Fibroblast of skin of scalp (primary cell): ENCODE measurements at regions not wholly inside any gene's neighbourhood (a gene's known extent, or its start where the extent isn't known, plus 50 kb on each side); places are given as distances from the start of the nearest gene placed in this dataset.
"Not testable (repeated sequence)": the region's sequence is repeated elsewhere in the genome, so short reads cannot be mapped to it uniquely, and the experiment has no call there.

Source experiments
- DNase-seq: peaks from one replicate; pipeline ENCODE4 v3.0.0-alpha.2; 2013

- DNase-seq: no peak
These were observed 424.4 kb upstream of the PMFBP1 start for GRCh38 chr16:72596373-72596772.

DNA sequence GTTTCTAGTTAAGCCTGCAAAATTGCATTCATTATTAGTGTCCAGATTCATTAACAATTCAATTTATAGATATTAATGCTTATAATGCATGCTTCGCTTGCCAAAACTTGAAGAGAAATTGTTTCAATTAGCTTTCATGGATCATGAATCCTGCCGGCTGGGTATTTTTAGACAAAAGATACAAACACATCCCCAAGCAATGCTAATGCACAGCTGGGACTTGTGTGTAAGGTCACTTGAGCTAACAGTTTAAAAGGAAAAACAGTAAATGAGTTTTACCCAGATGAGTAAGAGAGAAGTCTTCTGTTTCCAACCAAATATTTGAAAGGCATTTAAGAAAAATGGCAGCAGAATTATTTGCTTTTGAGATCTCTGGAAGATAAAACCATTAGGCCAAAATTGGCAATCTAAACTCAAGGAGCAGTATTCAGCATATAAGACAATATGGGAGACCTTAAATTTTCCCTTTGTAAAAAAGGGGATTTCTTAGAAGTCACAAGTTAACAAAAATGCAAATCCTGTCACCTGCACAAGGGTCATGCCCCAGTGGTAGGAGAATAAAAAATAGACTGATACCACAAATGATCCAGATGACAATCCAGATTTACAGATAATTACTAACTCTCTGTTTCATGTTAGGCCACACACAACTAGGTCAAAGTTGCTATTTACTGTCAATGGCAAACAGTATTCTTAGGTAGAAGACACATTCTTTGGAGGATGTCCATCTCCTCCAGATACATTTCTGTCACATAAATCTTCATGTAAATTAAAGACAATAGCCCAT lies 418.4 kb upstream of the PMFBP1 start:
- peak; percentile 61 for DNase-seq

DNA sequence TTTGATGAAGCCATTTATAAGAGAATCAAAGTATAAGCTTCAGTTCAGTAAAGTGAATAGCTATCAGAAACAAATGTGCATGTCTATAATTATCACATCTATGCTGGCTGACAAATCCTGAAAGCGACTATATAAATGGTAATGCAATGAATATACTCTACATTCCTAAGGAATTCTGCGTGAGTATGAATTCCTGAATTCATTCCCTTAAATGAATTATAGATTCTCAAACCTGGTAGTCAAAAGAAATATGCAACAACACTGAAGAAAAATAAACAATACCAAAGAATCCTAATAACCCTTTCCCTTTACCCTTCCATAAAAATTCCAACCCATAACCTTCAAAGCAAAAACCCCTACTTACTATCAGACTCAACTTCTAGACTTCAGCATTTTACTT lies 416.6 kb upstream of the PMFBP1 start:
- DNase-seq: peak; percentile 71

- DNase-seq: not testable (repeated sequence)
These were observed 406.1 kb upstream of the PMFBP1 start for GRCh38 chr16:72578061-72578460.

DNA sequence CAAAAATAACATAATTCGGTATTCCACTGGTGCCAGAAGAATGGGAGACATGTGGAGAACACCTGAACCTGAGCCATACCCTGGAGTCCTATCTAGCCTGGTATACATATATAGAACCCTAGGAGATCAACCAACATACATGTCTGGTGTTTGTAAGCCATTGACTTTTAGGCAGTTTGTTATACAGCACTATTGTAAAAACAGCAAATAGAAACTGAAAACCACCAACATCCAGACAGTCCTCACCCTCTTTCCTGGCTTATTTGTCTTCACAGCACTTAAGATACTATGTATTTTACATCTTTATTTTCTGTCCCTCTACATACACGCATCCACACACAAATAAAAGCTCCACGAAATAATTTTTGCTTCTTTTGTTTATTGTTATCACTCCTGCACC lies 404.2 kb upstream of the PMFBP1 start:
- DNase-seq: no peak

- no peak for DNase-seq
These were observed 397.7 kb upstream of the PMFBP1 start for GRCh38 chr16:72569677-72570076.

- no peak for DNase-seq
These were observed 396.5 kb upstream of the PMFBP1 start for GRCh38 chr16:72568502-72568901.

DNA sequence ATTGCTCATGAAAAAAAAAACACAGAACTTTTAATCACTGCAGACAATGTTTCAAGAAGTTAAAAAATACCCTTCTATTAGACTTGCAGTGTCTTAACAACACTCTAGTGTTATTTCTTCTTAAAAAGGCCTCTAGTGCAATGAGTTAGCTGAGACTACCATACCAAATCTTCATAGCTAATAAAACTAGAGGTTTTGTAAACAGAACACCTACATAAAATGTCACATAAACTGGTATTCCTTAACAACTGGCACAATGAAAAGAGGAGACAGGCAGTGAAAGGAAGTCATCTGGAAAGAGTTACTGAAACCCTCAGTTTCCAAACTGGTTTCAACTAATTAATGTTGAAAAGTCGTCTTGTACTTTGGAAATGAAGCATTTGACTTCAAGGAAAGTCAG lies 394.2 kb upstream of the PMFBP1 start:
- DNase-seq: no peak

DNA sequence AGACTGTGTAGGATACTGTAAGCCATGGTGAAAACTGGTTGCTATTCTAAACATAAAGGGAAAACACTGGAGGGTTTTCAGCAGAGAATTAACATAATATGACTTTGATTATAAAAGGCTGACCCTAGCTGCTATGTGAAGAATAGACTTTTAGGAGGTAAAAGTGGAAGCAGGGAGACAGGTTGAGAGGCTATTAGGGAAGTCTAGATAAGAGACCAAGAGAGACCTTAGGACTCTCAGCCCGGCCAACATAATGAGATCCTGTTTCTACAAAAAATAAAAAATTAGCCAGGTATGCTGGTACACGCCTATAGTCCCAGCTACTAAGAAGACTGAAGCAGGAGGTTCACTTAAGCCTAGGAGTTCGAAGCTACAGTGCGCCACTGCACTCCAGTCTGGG lies 393.2 kb upstream of the PMFBP1 start:
- DNase-seq: no peak

DNA sequence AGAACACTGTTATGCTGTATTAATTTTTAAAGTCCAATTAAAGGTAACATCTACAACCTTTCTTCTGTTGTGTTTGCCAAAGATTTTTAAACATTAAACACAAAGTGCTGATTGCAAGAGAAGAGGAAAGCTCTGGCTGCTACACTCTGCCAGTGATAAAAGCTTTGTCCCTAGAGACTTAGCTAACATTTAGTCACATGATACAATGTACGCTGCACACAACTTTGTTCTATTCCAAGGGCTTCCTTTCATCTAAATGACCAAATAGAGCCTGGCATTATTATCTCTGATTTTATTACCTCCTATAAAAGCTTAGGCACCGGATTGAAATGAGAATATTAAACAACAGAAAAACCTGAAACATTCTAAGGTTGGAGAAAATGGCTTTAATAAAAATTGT lies 388.7 kb upstream of the PMFBP1 start:
- DNase-seq: no peak

GRCh38 chr16:72558501-72558900 lies 386.5 kb upstream of the PMFBP1 start:
- no peak for DNase-seq

- DNase-seq: no peak
These were observed 383.0 kb upstream of the PMFBP1 start for GRCh38 chr16:72554935-72555334.

- peak; percentile 75 for DNase-seq
These were observed 380.7 kb upstream of the PMFBP1 start for GRCh38 chr16:72552654-72553053.

DNA sequence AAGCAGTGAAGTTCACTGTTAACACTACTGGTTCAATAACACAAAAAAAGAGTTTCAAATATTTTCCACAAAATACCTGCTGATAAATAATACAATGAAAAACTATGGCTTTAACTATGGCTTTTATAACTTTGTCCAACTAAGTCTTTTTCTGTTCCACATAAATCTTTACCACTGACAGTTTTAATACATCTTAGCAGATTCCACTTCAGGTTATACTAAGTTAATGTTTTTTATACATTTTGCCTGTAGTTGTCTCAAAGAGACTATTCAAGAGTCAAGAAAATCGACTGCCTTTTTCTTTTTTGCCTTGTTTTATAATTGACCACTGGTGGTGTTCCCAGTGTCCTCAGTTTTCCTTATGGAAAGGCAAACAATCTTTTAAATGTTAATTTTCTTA lies 379.7 kb upstream of the PMFBP1 start:
- DNase-seq: no peak

DNA sequence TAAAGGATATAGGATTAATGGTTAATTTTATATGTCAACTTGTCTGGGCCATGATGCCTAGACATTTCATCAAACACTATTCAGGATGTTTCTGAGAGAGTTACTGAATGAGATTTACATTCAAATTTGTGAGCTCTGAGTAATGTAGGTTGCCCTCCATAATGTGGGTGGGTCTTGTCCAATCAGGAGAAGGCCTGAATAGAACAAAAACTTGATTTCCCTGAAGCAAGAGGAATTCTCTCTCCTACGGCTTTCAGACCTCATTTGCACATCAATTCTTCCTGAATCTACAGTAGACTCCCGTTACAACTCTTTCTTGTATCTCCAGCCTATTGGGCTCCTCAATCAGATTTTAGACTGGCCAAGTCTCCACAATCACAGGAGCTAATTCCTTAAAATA lies 377.9 kb upstream of the PMFBP1 start:
- no peak for DNase-seq

DNA sequence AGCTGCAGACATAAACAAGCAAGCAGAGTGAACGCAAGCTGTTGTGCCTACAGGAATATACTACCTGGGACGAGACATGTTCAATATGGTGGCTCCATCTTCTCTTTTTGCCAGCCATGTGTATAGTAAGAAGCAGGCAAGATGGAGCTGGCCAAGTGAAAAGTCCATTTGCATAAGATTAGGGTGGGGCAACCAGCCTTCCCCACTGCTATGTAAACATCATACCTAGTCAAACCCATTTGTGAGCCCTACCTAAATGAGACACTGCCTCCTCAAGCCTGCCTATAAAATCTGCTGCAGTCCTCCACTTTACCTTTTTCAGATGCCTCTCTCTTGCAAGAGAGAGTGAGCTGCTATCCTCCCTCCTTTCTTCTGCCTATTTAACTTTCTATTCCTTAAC lies 370.1 kb upstream of the PMFBP1 start:
- DNase-seq: no peak

DNA sequence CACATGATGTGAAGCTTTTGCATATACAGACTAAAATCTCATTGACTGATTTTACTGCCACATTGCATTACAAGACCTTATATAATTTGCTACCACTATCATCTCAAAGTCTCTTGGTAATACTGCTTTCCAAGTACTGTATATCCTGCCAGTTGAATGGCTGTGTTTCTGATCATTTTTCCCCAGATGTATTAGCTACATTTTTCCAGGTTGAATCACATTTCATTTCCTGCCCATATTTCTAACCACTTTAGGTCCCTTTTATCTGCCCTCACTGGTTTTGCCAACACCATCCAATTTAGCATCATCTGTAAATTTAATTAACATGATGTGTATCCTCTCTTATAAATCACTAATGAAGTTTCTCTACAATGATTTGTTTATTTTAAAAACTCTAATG lies 365.7 kb upstream of the PMFBP1 start:
- DNase-seq: peak; percentile 64

- peak; percentile 91 for DNase-seq
These were observed 364.9 kb upstream of the PMFBP1 start for GRCh38 chr16:72536723-72537435.

GRCh38 chr16:72532906-72533410 lies 361.0 kb upstream of the PMFBP1 start:
- peak; percentile 20 for DNase-seq

- peak; percentile 78 for DNase-seq
These were observed 358.5 kb upstream of the PMFBP1 start for GRCh38 chr16:72530434-72530833.

- DNase-seq: no peak
These were observed 351.1 kb upstream of the PMFBP1 start for GRCh38 chr16:72523087-72523486.

DNA sequence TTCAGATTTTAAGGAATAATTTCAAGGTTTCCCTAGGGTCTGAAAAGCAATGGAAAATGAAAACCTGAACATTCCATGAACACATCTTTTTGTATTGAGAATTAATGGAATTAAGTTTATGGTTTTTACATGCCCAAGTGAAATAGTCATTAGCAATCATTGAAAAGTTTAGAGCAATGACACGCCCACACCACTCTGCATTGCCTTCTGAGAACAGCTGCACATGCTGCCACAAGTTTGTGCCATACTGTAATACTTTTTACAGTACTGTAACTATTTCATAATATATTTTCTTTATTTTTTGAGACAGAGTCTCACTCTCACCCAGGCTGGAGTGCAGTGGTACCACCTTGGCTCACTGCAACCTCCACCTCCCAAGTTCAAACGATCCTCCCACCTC lies 345.2 kb upstream of the PMFBP1 start:
- DNase-seq: no peak

DNA sequence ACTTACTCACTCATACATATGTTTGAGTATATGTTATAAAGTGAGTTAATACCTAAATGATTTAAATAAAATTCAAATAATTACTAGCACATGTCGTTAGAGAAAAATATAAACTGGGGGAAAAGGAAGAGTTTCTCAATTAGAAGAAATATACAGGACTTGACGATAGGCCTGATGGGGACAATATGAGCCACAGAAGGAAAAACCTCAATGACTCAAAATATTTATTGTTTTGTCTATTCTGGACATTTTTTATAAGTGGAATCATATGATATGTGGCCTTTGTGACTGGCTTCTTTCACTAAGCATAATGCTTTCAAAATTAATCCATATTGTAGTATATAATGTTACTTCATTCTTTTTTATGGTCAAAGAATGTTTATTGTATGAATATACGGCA lies 339.2 kb upstream of the PMFBP1 start:
- DNase-seq: peak; percentile 81

- peak; percentile 90 for DNase-seq
These were observed 336.2 kb upstream of the PMFBP1 start for GRCh38 chr16:72508191-72508590.
